ENCODE measurements at regions not wholly inside any gene's neighbourhood (a gene's known extent, or its start where the extent isn't known, plus 50 kb on each side); places are given as distances from the start of the nearest gene placed in this dataset.

DNA sequence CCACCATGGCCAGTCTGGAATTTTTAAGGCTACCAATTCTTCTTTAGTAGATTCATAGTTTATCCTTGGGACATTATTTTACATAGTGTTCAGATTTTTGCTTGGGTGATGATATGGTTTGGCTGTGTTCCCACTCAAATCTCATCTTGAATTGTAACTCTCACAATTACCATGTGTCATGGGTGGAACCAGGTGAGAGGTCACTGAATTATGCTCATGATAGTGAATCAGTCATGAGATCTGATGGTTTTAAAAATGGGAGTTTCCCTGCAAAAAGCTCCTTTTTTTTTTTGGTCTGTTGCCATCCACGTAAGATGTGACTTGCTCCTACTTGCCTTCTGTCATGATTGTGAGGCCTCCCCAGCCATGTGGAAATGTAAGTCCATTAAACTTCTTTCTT is 163.9 kb downstream of the GABRG2 start:
- intact Hi-C loops (cut with DNase I): no loop called here
- ATAC-seq: no peak
- Histone ChIP-seq H3K36me3 (no peaks in the 10 kb centered on the region), H3K4me1 (no peaks in the 10 kb centered on the region), H3K9me3 (no peaks in the 10 kb centered on the region), H3K27ac (no peak overlapping the region), H3K4me3 (no peak overlapping the region), H3K27me3 (ENCODE audit: low read depth) (no peaks in the 10 kb centered on the region)
- TF ChIP-seq, protein P1, sequence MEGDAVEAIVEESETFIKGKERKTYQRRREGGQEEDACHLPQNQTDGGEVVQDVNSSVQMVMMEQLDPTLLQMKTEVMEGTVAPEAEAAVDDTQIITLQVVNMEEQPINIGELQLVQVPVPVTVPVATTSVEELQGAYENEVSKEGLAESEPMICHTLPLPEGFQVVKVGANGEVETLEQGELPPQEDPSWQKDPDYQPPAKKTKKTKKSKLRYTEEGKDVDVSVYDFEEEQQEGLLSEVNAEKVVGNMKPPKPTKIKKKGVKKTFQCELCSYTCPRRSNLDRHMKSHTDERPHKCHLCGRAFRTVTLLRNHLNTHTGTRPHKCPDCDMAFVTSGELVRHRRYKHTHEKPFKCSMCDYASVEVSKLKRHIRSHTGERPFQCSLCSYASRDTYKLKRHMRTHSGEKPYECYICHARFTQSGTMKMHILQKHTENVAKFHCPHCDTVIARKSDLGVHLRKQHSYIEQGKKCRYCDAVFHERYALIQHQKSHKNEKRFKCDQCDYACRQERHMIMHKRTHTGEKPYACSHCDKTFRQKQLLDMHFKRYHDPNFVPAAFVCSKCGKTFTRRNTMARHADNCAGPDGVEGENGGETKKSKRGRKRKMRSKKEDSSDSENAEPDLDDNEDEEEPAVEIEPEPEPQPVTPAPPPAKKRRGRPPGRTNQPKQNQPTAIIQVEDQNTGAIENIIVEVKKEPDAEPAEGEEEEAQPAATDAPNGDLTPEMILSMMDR (IDR thresholded peaks at IDR 0.05): no peak
- no peak for DNase-seq

DNA sequence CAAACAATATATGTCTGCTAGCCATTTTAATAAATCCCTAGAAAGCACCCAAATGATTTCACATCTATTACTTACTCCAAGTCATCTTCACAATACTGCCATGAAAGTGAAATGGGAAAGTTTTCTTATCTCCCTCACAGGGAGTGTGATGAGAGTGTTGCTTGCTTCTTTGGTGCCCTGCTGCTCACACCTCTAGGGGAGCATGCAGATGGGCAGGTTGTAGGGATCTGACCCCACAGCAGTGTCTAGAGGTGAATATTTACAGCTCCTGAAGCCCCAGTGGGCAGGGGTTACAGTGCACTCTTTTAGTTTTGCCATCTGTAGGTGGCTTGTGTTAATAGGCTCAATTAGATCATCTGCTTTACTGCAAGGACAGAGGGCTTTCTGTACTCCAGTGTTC is 173.2 kb downstream of the GABRG2 start:
- intact Hi-C loops (cut with DNase I): no loop called here
- no peak for ATAC-seq
- no peaks in the 10 kb centered on the region for H3K9me3 ChIP-seq
- H3K4me1 ChIP-seq: no peaks in the 10 kb centered on the region
- H3K27ac ChIP-seq: no peak overlapping the region
- H3K36me3 ChIP-seq: no peaks in the 10 kb centered on the region
- TF ChIP-seq, protein P1 (IDR thresholded peaks at IDR 0.05): no peak
- no peaks in the 10 kb centered on the region for H3K27me3 ChIP-seq (ENCODE audit: low read depth)
- DNase-seq: no peak
- H3K4me3 ChIP-seq: no peak overlapping the region

DNA sequence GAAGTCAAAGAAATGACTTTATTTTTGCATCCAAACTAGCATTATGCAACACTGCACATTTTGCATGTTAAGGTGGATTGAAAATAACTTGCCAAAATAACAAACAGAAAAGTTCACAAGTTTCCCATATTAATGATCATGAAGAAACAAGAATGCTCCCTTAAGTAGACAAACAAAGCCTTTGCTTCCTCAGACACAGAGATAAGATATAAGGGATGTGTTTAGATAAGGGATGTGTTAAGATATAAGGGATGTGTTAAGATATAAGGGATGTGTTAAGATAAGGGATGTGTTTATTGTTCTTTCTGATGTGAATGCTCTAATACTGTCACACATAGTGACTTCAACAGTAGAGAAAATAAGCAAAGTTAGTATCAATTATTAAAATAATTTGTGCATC is 174.8 kb downstream of the GABRG2 start:
- H3K9me3 ChIP-seq: no peaks in the 10 kb centered on the region
- DNase-seq: no peak
- no peaks in the 10 kb centered on the region for H3K4me1 ChIP-seq
- TF ChIP-seq, protein P1 (IDR thresholded peaks at IDR 0.05): no peak
- no peak for ATAC-seq
- intact Hi-C loops (cut with DNase I): no loop called here
- H3K36me3 ChIP-seq: no peaks in the 10 kb centered on the region
- no peaks in the 10 kb centered on the region for H3K27me3 ChIP-seq (ENCODE audit: low read depth)
- H3K27ac ChIP-seq: no peak overlapping the region
- no peak overlapping the region for H3K4me3 ChIP-seq

DNA sequence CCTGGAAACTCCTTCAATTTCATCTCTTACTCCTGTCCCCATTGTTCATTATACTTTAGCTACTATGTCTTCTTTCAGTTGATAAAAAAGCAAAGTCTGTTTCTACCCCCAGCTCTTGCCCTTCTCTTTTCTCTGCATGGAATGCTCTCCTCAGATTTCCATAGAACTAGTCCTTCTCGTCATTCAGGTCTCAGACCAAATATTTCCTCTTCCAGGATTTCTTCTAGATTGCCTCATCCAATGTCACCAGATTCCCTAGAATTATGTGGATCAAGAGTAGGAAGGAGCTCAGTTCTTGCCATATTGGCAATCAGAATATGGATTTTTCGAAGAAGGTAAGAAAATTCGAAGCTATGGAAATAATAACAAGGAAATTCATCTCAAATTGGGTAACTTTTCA is 176.1 kb downstream of the GABRG2 start:
- intact Hi-C loops (cut with DNase I): no loop called here
- H3K27ac ChIP-seq: no peak overlapping the region
- no peak overlapping the region for H3K4me3 ChIP-seq
- no peaks in the 10 kb centered on the region for H3K27me3 ChIP-seq (ENCODE audit: low read depth)
- H3K9me3 ChIP-seq: no peaks in the 10 kb centered on the region
- no peak for DNase-seq
- no peak for ATAC-seq
- H3K4me1 ChIP-seq: no peaks in the 10 kb centered on the region
- no peaks in the 10 kb centered on the region for H3K36me3 ChIP-seq
- TF ChIP-seq, protein P1 (IDR thresholded peaks at IDR 0.05): no peak

DNA sequence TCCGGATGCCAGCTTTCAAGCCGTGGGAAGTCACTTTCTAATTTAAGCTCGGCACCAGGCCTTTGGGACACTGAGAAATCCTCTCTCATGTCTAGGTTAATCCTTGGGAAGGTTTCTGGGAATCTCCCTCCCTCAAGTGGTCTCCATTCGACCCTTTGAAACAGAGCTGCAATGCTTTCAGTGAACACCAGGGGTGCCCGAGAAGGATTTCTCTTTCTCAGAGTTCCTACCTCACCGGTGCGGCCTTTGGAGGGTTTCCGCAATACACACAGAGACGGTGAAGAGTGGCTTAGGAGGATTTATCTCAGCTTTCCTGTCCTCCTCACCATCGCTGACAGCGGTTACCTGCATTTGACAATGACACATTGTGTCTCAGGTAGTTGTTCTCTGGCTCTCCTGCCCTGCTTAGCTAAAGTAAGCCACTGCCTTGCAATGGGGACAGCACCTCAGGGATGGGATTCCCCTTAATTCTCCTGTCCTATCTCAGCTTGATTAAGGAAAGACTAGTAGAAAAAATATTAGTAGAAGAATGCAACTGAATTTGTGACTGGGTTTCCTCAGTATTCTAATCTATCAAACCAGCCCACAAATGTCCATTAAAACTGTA is 180.6 kb downstream of the GABRG2 start:
- DNase-seq (no peak), ATAC-seq (no peak)
- Histone ChIP-seq H3K36me3 (no peaks in the 10 kb centered on the region), H3K27ac (no peak overlapping the region), H3K4me3 (no peak overlapping the region), H3K27me3 (ENCODE audit: low read depth) (no peaks in the 10 kb centered on the region), H3K9me3 (no peaks in the 10 kb centered on the region), H3K4me1 (no peaks in the 10 kb centered on the region)
- TF ChIP-seq, protein P1 (IDR thresholded peaks at IDR 0.05): no peak
- intact Hi-C loops (cut with DNase I): no loop called here

DNA sequence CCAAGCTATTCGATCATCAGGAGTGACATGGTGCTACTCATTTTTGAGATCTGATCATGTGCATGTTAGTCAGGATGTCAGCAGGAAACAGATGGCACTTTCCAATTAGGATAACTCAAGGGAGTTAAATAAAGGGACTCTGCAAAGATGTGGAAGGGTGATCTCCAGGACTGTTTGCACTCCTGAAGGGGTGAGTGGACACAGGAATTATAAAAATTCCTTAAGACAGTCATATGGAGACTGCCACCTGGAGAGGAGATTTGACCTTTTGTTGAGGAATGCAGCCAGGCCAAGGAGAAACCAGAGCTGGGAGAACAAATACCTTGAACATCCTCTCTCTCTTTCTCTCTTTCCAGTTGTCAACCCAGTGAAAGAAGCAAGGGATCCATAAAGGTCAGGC is 189.1 kb downstream of the GABRG2 start:
- Histone ChIP-seq H3K36me3 (no peaks in the 10 kb centered on the region), H3K27ac (no peak overlapping the region), H3K9me3 (no peaks in the 10 kb centered on the region), H3K4me1 (no peaks in the 10 kb centered on the region), H3K27me3 (ENCODE audit: low read depth) (no peaks in the 10 kb centered on the region), H3K4me3 (no peak overlapping the region)
- ATAC-seq: no peak
- TF ChIP-seq, protein P1 (IDR thresholded peaks at IDR 0.05): no peak
- intact Hi-C loops (cut with DNase I): no loop called here
- no peak for DNase-seq
